ENCODE measurements at regions not wholly inside any gene's neighbourhood (a gene's known extent, or its start where the extent isn't known, plus 50 kb on each side); places are given as distances from the start of the nearest gene placed in this dataset.

DNA sequence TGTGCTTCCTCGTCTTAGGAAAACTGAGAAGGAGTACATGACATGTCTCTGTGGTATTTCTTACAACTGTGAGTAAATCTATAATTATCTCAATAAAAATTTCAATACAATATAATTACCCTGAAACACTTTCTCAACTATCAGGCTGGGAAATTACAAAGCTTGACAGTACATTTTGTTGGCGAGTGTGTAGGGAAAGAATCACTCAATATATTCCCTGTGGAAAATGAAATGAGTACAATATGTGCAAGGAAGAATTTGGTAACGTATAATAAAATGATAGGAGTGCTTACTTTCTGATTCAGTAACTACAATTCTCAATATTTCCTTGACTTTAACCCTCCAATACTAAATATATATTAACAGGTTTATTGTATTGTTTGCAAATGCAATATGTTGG, 818.2 kb upstream of the CADM2 start:
- TF ChIP-seq, protein P1, sequence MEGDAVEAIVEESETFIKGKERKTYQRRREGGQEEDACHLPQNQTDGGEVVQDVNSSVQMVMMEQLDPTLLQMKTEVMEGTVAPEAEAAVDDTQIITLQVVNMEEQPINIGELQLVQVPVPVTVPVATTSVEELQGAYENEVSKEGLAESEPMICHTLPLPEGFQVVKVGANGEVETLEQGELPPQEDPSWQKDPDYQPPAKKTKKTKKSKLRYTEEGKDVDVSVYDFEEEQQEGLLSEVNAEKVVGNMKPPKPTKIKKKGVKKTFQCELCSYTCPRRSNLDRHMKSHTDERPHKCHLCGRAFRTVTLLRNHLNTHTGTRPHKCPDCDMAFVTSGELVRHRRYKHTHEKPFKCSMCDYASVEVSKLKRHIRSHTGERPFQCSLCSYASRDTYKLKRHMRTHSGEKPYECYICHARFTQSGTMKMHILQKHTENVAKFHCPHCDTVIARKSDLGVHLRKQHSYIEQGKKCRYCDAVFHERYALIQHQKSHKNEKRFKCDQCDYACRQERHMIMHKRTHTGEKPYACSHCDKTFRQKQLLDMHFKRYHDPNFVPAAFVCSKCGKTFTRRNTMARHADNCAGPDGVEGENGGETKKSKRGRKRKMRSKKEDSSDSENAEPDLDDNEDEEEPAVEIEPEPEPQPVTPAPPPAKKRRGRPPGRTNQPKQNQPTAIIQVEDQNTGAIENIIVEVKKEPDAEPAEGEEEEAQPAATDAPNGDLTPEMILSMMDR (IDR thresholded peaks at IDR 0.05; ENCODE audit: extremely low read depth, missing control alignments): no peak

DNA sequence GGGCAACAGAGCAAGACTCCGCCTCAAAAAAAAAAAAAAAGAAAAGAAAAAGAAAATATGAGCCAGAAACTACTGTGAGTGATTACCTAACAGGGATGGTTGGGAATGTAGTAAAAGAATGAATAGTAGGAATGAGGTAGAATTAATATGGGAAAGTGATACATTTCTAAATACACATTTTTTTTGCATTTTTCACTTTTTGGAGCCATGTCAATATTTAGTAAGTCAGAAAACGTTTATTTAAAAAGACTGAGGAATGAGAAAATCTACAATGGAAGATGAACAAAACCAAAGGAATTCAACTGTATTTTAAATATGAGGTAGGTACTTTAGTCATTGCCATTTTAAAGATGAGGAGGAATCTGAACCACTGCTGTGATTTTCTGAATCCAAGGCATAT, 817.2 kb upstream of the CADM2 start:
- TF ChIP-seq, protein P1 (IDR thresholded peaks at IDR 0.05; ENCODE audit: extremely low read depth, missing control alignments): no peak
- DNase-seq (ENCODE audit: low spot score): no peak

More for the DNA sequence above, 818.2 kb upstream of the CADM2 start:
- no peak for DNase-seq (ENCODE audit: low spot score)

DNA sequence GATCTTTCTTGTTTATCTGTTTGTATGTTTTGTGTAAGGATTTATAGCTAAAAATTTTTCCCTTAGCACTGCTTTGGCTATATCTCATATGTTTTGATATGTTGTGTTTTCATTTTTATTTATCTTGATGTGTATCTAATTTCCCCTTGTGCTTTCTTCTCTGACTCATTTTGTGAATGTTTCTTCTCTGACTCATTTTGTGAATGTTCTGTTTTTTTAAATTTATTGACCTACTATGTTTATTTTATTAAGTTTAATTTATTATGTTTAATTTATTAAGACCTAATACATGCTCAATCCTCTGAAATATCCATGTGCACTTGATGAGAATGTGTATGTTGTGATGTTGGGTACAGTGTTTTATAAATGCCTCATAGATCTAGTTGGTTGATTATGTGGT, 793.5 kb upstream of the CADM2 start:
- DNase-seq (ENCODE audit: low spot score): no peak
- TF ChIP-seq, protein P1 (IDR thresholded peaks at IDR 0.05; ENCODE audit: extremely low read depth, missing control alignments): no peak

DNA sequence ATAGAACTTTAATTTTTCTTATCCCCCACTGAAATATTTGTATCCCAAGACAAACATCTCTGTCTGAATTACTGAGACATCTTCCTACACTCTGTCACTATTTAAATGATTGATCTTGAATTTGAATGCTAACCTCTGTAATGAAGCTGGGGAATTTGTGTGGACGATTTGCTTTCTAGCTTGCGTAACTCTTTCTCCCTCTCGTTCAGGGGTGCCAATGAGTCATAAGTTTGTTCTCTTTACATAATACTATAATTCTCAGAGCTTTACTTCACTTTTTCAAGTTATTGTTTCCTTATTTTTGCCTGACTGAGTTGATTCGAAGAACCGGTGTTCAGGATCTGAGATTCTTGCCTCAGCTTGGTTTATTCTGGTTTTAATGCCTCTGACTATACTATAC, 783.3 kb upstream of the CADM2 start:
- no peak for DNase-seq (ENCODE audit: low spot score)
- TF ChIP-seq, protein P1 (IDR thresholded peaks at IDR 0.05; ENCODE audit: extremely low read depth, missing control alignments): no peak

DNA sequence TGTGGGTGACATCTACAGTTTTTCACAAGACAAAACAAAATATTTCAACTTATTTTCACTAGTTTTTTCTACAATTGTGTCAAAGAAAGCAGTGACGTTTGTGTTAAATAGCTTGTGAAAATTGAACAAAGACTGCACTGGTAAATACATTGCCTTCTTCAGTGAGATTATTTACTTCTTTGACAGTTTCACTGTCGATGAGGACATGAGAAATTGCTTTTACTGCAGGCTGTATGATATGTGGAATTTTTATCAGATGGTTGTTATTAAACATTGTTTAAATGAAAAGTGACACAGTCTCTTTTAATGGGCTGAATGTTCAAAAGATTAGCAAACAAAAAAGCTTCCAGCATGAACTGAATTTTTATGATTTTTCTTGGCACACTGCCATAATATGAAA, 773.9 kb upstream of the CADM2 start:
- TF ChIP-seq, protein P1 (IDR thresholded peaks at IDR 0.05; ENCODE audit: extremely low read depth, missing control alignments): no peak
- no peak for DNase-seq (ENCODE audit: low spot score)

DNA sequence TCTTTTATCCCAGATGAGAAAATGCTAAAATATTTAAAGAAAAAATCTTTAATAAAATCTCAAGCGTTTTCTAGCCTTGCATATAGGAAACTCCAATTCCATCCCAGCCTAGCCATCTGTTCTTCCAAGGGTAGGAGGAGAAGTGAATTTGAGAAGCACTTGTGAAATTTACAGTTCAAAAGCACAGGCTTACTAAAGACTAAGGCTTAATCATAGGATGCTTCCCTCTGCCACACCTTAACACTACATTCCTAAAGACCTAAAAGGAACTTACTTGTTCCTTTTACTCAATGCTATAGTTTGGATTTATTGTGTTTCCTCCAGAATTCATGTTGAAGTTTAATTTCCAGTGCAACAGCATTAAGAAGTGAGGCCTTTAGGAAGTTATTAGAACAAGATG, 764.8 kb upstream of the CADM2 start:
- TF ChIP-seq, protein P1 (IDR thresholded peaks at IDR 0.05; ENCODE audit: extremely low read depth, missing control alignments): no peak
- no peak for DNase-seq (ENCODE audit: low spot score)

DNA sequence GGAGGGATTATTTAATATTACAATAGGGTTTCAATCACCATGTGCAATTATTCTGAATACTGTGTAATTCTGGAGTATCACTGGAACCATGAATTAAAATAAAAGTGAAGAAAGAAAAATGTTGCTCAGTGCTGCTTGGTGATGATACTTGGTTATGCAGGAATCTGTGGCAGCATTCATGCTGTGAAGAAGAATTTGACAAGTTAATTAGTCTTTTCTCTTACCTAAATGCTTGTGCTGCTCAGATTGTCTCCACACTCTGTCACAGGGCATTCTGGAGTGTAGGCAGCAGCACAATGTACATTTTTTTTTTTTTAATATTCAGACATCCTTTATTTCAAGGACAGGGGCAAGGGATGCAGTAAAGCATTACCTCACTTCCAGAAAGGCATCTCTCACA, 749.3 kb upstream of the CADM2 start:
- DNase-seq (ENCODE audit: low spot score): no peak

More for the DNA sequence above, 749.3 kb upstream of the CADM2 start:
- TF ChIP-seq, protein P1 (IDR thresholded peaks at IDR 0.05; ENCODE audit: extremely low read depth, missing control alignments): no peak
